Osteoblast (primary cell): ENCODE measurements at regions not wholly inside any gene's neighbourhood (a gene's known extent, or its start where the extent isn't known, plus 50 kb on each side); places are given as distances from the start of the nearest gene placed in this dataset.

Source experiments
- DNase-seq: peaks from one replicate; pipeline ENCODE4 v3.0.0; 2011; ENCODE audit warnings: low spot score, mixed read lengths; ENCODE audit not compliant: insufficient read length; ENCODE audit errors: missing footprints
- H2AFZ ChIP-seq: 2 replicates; pipeline ENCODE4 v1.6.0; 2011; ENCODE audit warnings: mild to moderate bottlenecking, low read length
- H3K27ac ChIP-seq: 2 replicates; pipeline ENCODE4 v1.5.1; 2011; ENCODE audit warnings: mild to moderate bottlenecking, low read depth, low read length, moderate library complexity
- H3K27me3 ChIP-seq: 2 replicates; pipeline ENCODE4 v1.6.0; 2012; ENCODE audit warnings: mild to moderate bottlenecking, control low read depth, inconsistent platforms, low read length, moderate library complexity; ENCODE audit not compliant: insufficient read depth
- H3K36me3 ChIP-seq: 2 replicates; pipeline ENCODE4 v1.5.1; 2011; ENCODE audit warnings: mild to moderate bottlenecking, low read length, control low read depth, moderate library complexity; ENCODE audit not compliant: insufficient read depth
- H3K4me1 ChIP-seq: 2 replicates; pipeline ENCODE4 v1.5.1; 2011; ENCODE audit warnings: mild to moderate bottlenecking, low read length, control low read depth, moderate library complexity; ENCODE audit not compliant: insufficient read depth
- H3K4me2 ChIP-seq: 2 replicates; pipeline ENCODE4 v1.6.0; 2011; ENCODE audit warnings: mild to moderate bottlenecking, low read length; ENCODE audit not compliant: insufficient read depth
- H3K4me3 ChIP-seq: fragments of 200-600 bp; sonication (generic); 3 replicates; pipeline ENCODE4 v1.5.1; 2012; ENCODE audit warnings: mild to moderate bottlenecking, low read length, inconsistent platforms; ENCODE audit not compliant: insufficient read depth
- H3K79me2 ChIP-seq: 2 replicates; pipeline ENCODE4 v1.6.0; 2012; ENCODE audit warnings: mild to moderate bottlenecking, low read length, control low read depth, inconsistent platforms; ENCODE audit not compliant: insufficient read depth
- H3K9me3 ChIP-seq: 2 replicates; pipeline ENCODE4 v1.5.1; 2011; ENCODE audit warnings: low read depth, low read length, control low read depth
- H4K20me1 ChIP-seq: 2 replicates; pipeline ENCODE4 v1.6.0; 2012; ENCODE audit warnings: mild to moderate bottlenecking, low read length, control low read depth; ENCODE audit not compliant: insufficient read depth
- TF ChIP-seq, protein P1 (sequence below): IDR thresholded peaks from 2 replicates; pipeline ENCODE4 v1.5.1; 2011; ENCODE audit warnings: mild to moderate bottlenecking, low read depth, low read length, moderate library complexity; ENCODE audit errors: extremely low read depth

- TF ChIP-seq, protein P1, sequence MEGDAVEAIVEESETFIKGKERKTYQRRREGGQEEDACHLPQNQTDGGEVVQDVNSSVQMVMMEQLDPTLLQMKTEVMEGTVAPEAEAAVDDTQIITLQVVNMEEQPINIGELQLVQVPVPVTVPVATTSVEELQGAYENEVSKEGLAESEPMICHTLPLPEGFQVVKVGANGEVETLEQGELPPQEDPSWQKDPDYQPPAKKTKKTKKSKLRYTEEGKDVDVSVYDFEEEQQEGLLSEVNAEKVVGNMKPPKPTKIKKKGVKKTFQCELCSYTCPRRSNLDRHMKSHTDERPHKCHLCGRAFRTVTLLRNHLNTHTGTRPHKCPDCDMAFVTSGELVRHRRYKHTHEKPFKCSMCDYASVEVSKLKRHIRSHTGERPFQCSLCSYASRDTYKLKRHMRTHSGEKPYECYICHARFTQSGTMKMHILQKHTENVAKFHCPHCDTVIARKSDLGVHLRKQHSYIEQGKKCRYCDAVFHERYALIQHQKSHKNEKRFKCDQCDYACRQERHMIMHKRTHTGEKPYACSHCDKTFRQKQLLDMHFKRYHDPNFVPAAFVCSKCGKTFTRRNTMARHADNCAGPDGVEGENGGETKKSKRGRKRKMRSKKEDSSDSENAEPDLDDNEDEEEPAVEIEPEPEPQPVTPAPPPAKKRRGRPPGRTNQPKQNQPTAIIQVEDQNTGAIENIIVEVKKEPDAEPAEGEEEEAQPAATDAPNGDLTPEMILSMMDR = no peak
- Histone ChIP-seq H3K4me2 (no peak overlapping the region), H3K27ac (no peak overlapping the region), H3K4me1 (no peaks in the 10 kb centered on the region), H3K9me3 (no peaks in the 10 kb centered on the region), H4K20me1 (no peaks in the 10 kb centered on the region), H3K36me3 (no peaks in the 10 kb centered on the region), H3K79me2 (no peaks in the 10 kb centered on the region), H3K4me3 (no peak overlapping the region), H2AFZ (no peak overlapping the region), H3K27me3 (no peaks in the 10 kb centered on the region)
- no peak for DNase-seq
These were observed 111.7 kb downstream of the RTP5 start for GRCh38 chr2:241981076-241981700.

DNA sequence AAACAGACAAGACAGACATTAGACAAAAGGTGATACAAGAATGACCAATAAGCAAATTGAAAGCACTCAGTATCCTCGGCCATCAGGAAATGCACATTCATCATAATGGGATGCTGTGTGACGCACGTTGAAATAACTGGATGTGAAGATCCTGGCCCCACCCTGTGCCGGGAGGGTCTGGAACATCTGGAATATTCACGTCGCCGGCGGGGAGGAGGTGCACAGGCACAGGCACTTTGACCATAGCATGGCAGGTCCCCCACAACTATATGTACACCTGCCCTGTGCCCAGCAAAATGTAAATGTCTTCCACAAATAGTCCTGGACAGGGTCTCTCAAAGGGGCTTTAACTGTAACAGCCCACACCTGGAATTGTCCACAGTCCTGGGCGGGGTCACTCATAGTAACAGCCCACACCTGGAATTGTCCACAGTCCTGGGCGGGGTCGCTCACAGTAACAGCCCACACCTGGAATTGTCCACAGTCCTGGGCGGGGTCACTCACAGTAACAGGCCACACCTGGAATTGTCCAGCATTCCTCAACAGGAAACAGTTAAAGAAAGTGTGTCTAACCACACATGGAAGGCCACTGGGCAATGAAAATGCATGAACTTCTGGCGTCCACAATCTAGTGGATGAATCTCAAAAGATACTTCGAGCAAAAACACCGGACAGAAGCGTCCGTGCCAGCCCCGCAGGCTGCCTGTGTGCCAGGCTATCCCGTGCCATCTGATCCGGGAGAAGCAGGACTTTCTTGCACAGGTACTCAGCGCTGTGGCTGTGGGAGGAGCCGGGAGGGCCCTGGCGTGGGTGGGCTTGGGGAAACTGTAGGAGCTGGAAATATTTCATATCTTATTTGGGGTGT, 113.4 kb downstream of the RTP5 start:
- H3K27ac ChIP-seq = no peak overlapping the region
- no peaks in the 10 kb centered on the region for H3K27me3 ChIP-seq
- no peaks in the 10 kb centered on the region for H3K79me2 ChIP-seq
- no peaks in the 10 kb centered on the region for H4K20me1 ChIP-seq
- no peak overlapping the region for H3K4me3 ChIP-seq
- H2AFZ ChIP-seq = no peak overlapping the region
- H3K4me2 ChIP-seq = no peak overlapping the region
- TF ChIP-seq, protein P1 = no peak
- H3K9me3 ChIP-seq = no peaks in the 10 kb centered on the region
- DNase-seq = no peak
- no peaks in the 10 kb centered on the region for H3K4me1 ChIP-seq
- no peaks in the 10 kb centered on the region for H3K36me3 ChIP-seq

- Histone ChIP-seq H3K9me3 (no peaks in the 10 kb centered on the region), H3K4me3 (no peak overlapping the region), H2AFZ (no peak overlapping the region), H3K79me2 (no peaks in the 10 kb centered on the region), H3K27ac (no peak overlapping the region), H4K20me1 (no peaks in the 10 kb centered on the region), H3K27me3 (no peaks in the 10 kb centered on the region), H3K4me2 (no peak overlapping the region), H3K36me3 (no peaks in the 10 kb centered on the region), H3K4me1 (no peaks in the 10 kb centered on the region)
- TF ChIP-seq, protein P1 = no peak
- DNase-seq = no peak
These were observed 114.2 kb downstream of the RTP5 start for GRCh38 chr2:241983571-241984270.

DNA sequence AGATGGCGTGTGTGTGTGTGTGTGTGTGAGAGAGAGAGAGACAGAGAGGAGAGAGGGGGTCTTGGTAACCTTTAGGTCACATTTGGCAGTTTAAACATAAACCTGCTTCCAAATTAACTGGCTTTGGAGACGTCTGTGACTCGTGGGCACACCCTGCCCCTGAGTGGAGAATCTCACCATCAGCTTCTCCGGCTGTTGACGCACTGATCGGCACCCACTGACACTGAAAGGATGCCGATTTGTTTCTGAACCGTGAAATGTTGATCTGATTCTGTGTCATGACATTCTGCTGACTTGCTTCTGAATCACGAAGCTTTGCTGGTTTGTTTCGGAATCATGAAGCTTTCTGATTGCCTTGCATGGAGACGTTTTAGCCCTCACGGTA, 114.7 kb downstream of the RTP5 start:
- H2AFZ ChIP-seq = no peak overlapping the region
- H3K4me1 ChIP-seq = no peaks in the 10 kb centered on the region
- H3K27ac ChIP-seq = no peak overlapping the region
- TF ChIP-seq, protein P1 = no peak
- H3K9me3 ChIP-seq = no peaks in the 10 kb centered on the region
- H3K36me3 ChIP-seq = no peaks in the 10 kb centered on the region
- H3K79me2 ChIP-seq = no peaks in the 10 kb centered on the region
- no peaks in the 10 kb centered on the region for H4K20me1 ChIP-seq
- H3K4me3 ChIP-seq = no peak overlapping the region
- H3K4me2 ChIP-seq = no peak overlapping the region
- no peak for DNase-seq
- no peaks in the 10 kb centered on the region for H3K27me3 ChIP-seq
